Activated CD8-positive, alpha-beta memory T cell treated with anti-CD3 and anti-CD28 coated beads for 48 hours (primary cell): ENCODE measurements at regions not wholly inside any gene's neighbourhood (a gene's known extent, or its start where the extent isn't known, plus 50 kb on each side); places are given as distances from the start of the nearest gene placed in this dataset.

Experiments used
- DNase-seq, 3 experiments: peaks; one replicate each; pipeline ENCODE4 v3.0.0-alpha.2; 2020; ENCODE audit warnings: low read depth in 2 of 3, low spot score in 2 of 3

GRCh38 chr15:31151301-31152233, 50.0 kb upstream of the TRPM1 start:
- DNase-seq: no peak

GRCh38 chr15:31153531-31153930, 52.0 kb upstream of the TRPM1 start:
- no peak for DNase-seq

- no peak for DNase-seq
These were observed 53.6 kb upstream of the TRPM1 start for GRCh38 chr15:31155151-31155550.

- no peak for DNase-seq
These were observed 54.7 kb upstream of the TRPM1 start for GRCh38 chr15:31156226-31156625.

- no peak for DNase-seq
These were observed 55.3 kb upstream of the TRPM1 start for GRCh38 chr15:31156808-31157207.

GRCh38 chr15:31157644-31158069, 56.1 kb upstream of the TRPM1 start:
- DNase-seq: no peak

GRCh38 chr15:31158858-31159569, 57.5 kb upstream of the TRPM1 start:
- no peak for DNase-seq

GRCh38 chr15:31159837-31160236, 58.3 kb upstream of the TRPM1 start:
- no peak for DNase-seq

GRCh38 chr15:31160297-31160696, 58.8 kb upstream of the TRPM1 start:
- DNase-seq: no peak

- DNase-seq: no peak
These were observed 59.4 kb upstream of the TRPM1 start for GRCh38 chr15:31160740-31161495.

GRCh38 chr15:31161951-31162350, 60.4 kb upstream of the TRPM1 start:
- DNase-seq: no peak

- DNase-seq: no peak
These were observed 61.4 kb upstream of the TRPM1 start for GRCh38 chr15:31162721-31163510.

GRCh38 chr15:31163769-31164572, 62.4 kb upstream of the TRPM1 start:
- DNase-seq: no peak

- no peak for DNase-seq
These were observed 63.0 kb upstream of the TRPM1 start for GRCh38 chr15:31164573-31164912.

GRCh38 chr15:31169558-31169957, 68.0 kb upstream of the TRPM1 start:
- DNase-seq: no peak

GRCh38 chr15:31171731-31172130, 70.2 kb upstream of the TRPM1 start:
- no peak for DNase-seq

- no peak for DNase-seq
These were observed 71.1 kb upstream of the TRPM1 start for GRCh38 chr15:31172606-31173005.

GRCh38 chr15:31173790-31174450, 72.4 kb upstream of the TRPM1 start:
- no peak for DNase-seq

- no peak for DNase-seq
These were observed 74.0 kb upstream of the TRPM1 start for GRCh38 chr15:31175484-31175883.

GRCh38 chr15:31177951-31178350, 76.4 kb upstream of the TRPM1 start:
- DNase-seq: no peak
